ENCODE measurements at regions not wholly inside any gene's neighbourhood (a gene's known extent, or its start where the extent isn't known, plus 50 kb on each side); places are given as distances from the start of the nearest gene placed in this dataset.

DNA sequence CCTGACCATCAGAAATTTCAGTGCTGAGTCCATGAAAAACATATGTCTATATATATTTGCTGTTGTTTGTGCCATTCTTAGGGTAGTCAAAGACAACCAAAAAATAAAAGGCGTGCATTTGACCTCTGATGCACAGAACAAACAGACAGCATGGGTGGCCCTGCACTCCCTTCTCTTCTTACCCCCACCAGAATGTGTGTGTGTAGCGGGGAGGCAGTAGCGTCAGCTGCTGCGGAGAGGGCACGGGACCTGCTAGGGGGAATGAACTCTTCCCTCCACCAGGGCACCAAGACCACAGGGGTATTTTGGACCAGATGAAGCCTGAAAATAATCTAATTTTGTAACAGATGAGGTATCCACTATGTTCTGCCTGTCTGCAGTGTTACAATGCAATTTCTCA is 277.7 kb upstream of the ZNF32 start:
- Histone ChIP-seq H3K4me3 (ENCODE audit: low read depth, low read length) (no peak overlapping the region), H3K27me3 (ENCODE audit: control insufficient read depth, insufficient read depth, low read length) (no peaks in the 10 kb centered on the region), H3K36me3 (ENCODE audit: control insufficient read depth, insufficient read depth, low read length) (no peaks in the 10 kb centered on the region)
- TF ChIP-seq, protein P1, sequence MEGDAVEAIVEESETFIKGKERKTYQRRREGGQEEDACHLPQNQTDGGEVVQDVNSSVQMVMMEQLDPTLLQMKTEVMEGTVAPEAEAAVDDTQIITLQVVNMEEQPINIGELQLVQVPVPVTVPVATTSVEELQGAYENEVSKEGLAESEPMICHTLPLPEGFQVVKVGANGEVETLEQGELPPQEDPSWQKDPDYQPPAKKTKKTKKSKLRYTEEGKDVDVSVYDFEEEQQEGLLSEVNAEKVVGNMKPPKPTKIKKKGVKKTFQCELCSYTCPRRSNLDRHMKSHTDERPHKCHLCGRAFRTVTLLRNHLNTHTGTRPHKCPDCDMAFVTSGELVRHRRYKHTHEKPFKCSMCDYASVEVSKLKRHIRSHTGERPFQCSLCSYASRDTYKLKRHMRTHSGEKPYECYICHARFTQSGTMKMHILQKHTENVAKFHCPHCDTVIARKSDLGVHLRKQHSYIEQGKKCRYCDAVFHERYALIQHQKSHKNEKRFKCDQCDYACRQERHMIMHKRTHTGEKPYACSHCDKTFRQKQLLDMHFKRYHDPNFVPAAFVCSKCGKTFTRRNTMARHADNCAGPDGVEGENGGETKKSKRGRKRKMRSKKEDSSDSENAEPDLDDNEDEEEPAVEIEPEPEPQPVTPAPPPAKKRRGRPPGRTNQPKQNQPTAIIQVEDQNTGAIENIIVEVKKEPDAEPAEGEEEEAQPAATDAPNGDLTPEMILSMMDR (IDR thresholded peaks at IDR 0.05; ENCODE audit: insufficient read depth, low read length, severe bottlenecking), result no peak
- no peak for FAIRE-seq
- no peak for DNase-seq (ENCODE audit: low read depth)

DNA sequence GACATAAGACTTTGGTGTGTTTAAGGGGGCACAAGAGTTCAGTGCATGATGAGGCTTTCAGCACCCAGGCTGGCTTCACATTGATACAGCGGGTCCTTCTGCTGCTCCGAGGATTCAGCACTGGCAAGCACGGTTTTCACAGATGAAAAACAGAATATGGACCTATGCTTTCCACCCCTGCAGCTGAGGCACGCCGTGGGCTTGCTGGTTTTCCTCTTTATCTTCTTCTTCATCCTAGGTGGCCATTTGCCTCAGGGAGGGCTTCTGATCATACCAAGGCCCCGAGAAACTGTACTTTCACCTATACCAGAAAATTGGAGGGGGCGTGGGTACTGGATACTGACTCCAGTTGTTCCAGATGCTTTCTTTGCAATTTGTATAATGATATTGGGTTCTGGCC is 277.1 kb upstream of the ZNF32 start:
- TF ChIP-seq, protein P1 (IDR thresholded peaks at IDR 0.05; ENCODE audit: insufficient read depth, low read length, severe bottlenecking), result no peak
- Histone ChIP-seq H3K4me3 (ENCODE audit: low read depth, low read length) (no peak overlapping the region), H3K27me3 (ENCODE audit: control insufficient read depth, insufficient read depth, low read length) (no peaks in the 10 kb centered on the region), H3K36me3 (ENCODE audit: control insufficient read depth, insufficient read depth, low read length) (no peaks in the 10 kb centered on the region)
- DNase-seq (ENCODE audit: low read depth), result no peak
- no peak for FAIRE-seq

DNA sequence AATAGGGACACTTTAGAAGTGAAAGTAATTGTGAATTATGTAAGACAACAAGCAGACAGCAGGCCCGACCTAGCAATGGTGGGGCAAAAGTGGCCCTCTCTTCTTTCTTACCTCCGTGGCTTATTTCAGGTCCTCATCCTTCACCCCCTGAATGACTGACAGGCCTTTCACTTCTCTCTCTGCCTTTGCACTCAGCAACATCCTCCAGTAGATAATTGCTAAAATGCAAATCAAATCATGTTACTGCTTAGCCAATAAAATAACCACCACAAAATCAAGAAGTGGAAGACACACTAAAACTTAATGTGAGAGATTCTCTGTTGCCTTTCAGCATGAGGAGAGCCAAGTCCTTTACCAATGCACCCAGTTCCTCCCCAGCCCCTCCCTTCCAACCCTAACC is 274.6 kb upstream of the ZNF32 start:
- TF ChIP-seq, protein P1 (IDR thresholded peaks at IDR 0.05; ENCODE audit: insufficient read depth, low read length, severe bottlenecking), result no peak
- no peaks in the 10 kb centered on the region for H3K27me3 ChIP-seq (ENCODE audit: control insufficient read depth, insufficient read depth, low read length)
- no peak overlapping the region for H3K4me3 ChIP-seq (ENCODE audit: low read depth, low read length)
- no peak for FAIRE-seq
- no peak for DNase-seq (ENCODE audit: low read depth)
- H3K36me3 ChIP-seq (ENCODE audit: control insufficient read depth, insufficient read depth, low read length), result no peaks in the 10 kb centered on the region

DNA sequence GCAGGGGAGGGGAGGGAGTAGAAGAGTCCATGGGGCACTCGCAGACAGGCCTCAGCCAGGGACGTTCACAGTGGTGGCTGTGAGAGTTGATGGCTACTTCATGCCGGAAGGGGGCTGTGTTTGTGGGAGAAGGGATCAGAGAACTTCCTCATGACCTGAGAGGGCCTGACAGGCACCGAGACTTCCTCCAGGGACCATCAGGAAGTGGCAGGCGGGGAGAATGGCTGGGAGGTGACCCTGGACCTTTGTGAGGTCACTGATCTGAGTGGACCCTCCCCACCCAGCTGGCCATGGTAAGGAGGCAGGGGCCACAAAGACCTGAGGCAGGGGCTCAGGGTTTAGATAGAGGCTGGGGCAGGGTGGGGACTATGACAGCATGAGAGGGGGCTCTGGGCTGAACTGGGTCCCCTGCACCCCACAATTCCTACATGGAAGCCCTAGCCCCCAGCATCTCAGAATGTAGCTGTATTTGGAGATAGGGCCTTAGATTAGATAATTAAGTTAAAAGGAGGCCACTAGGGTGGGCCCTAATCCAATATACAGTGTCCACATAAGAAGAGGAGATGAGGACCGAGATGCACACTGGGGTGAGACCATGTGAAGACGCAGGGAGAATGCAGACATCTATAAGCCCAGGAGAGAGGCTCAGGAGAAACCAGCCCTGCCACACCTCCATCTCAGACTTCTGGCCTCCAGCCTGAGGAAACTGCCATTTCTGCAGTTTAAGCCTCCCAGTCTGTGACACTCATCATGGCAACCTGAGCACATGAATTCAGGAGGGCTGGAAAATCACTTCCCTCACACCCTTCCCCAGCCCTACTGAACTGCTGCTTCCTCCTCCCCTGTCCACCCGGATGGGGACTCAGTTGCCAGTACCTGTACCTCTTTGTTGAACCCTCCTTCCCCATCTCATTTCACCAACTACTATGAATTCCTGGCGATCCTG is 273.9 kb upstream of the ZNF32 start:
- Histone ChIP-seq H3K4me3 (ENCODE audit: low read depth, low read length) (no peak overlapping the region), H3K36me3 (ENCODE audit: control insufficient read depth, insufficient read depth, low read length) (no peaks in the 10 kb centered on the region), H3K27me3 (ENCODE audit: control insufficient read depth, insufficient read depth, low read length) (no peaks in the 10 kb centered on the region)
- FAIRE-seq (no peak), DNase-seq (ENCODE audit: low read depth) (no peak)
- TF ChIP-seq, protein P1 (IDR thresholded peaks at IDR 0.05; ENCODE audit: insufficient read depth, low read length, severe bottlenecking), result no peak

DNA sequence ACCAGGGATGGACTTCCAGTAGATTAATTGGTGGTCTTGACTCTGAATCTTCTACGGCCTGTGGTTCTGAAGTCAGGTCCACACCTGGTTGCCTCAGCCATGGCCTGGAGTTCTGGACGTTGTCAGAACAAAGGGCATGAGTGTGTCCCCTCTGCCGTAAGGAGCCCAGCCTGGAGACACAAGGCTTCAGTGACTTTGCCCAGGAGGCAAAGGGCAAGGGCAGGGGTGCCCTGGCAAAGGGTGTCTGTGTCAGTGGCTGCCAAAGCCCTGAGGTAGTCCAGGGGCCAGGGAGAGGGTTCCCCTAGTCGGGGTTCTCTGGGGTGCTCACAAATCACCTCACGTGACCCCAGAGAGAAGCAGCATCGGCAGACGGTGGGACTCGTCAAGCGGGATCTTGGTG is 273.2 kb upstream of the ZNF32 start:
- DNase-seq (ENCODE audit: low read depth), result no peak
- no peaks in the 10 kb centered on the region for H3K36me3 ChIP-seq (ENCODE audit: control insufficient read depth, insufficient read depth, low read length)
- no peak overlapping the region for H3K4me3 ChIP-seq (ENCODE audit: low read depth, low read length)
- H3K27me3 ChIP-seq (ENCODE audit: control insufficient read depth, insufficient read depth, low read length), result no peaks in the 10 kb centered on the region
- no peak for FAIRE-seq
- TF ChIP-seq, protein P1 (IDR thresholded peaks at IDR 0.05; ENCODE audit: insufficient read depth, low read length, severe bottlenecking), result no peak

All from bronchial epithelial cell (primary cell).